GM23338 (cell line): ENCODE measurements at regions not wholly inside any gene's neighbourhood (a gene's known extent, or its start where the extent isn't known, plus 50 kb on each side); places are given as distances from the start of the nearest gene placed in this dataset.

Experiments used
- ATAC-seq: fragments of 200-7000 bp; cut with Tn5 transposase; 3 replicates; pipeline ENCODE4 v1.9.1; 2020
- DNase-seq: peaks from one replicate; pipeline ENCODE4 v3.0.0-alpha.2; 2015; ENCODE audit warnings: low spot score
- H2AFZ ChIP-seq: fragments of 200-600 bp; sonication (generic); 2 replicates; pipeline ENCODE4 v1.8.0; 2016; ENCODE audit warnings: antibody characterized with exemption, mild to moderate bottlenecking, moderate library complexity
- H3F3A ChIP-seq: fragments of 200-600 bp; sonication (generic); replicated peaks from 2 replicates; pipeline ENCODE4 v1.8.0; 2017; ENCODE audit warnings: antibody characterized with exemption, mixed run types, low read depth
- H3K27ac ChIP-seq: fragments of 200-600 bp; sonication (generic); 2 replicates; pipeline ENCODE4 v1.6.1; 2016; ENCODE audit warnings: low read depth
- H3K27me3 ChIP-seq: fragments of 200-600 bp; sonication (generic); 2 replicates; pipeline ENCODE4 v1.8.0; 2016; ENCODE audit warnings: mild to moderate bottlenecking, mixed run types, moderate library complexity; ENCODE audit not compliant: insufficient read depth
- H3K36me3 ChIP-seq: fragments of 200-600 bp; sonication (generic); 2 replicates; pipeline ENCODE4 v1.8.0; 2016; ENCODE audit warnings: mild to moderate bottlenecking; ENCODE audit not compliant: insufficient read depth
- H3K4me1 ChIP-seq: fragments of 200-600 bp; sonication (generic); 2 replicates; pipeline ENCODE4 v1.8.0; 2016; ENCODE audit warnings: mild to moderate bottlenecking, moderate library complexity; ENCODE audit not compliant: insufficient read depth
- H3K4me2 ChIP-seq: fragments of 200-600 bp; sonication (generic); 2 replicates; pipeline ENCODE4 v1.7.1; 2017; ENCODE audit warnings: mixed run types
- H3K4me3 ChIP-seq: fragments of 200-600 bp; sonication (generic); 2 replicates; pipeline ENCODE4 v1.6.1; 2016; ENCODE audit warnings: mixed run types
- H3K79me2 ChIP-seq: fragments of 200-600 bp; sonication (generic); replicated peaks from 2 replicates; pipeline ENCODE4 v1.8.0; 2017; ENCODE audit warnings: mild to moderate bottlenecking; ENCODE audit not compliant: insufficient read depth
- H3K9me2 ChIP-seq: fragments of 200-600 bp; sonication (generic); 2 replicates; pipeline ENCODE4 v1.8.0; 2017; ENCODE audit not compliant: insufficient read depth
- H4K20me1 ChIP-seq: fragments of 200-600 bp; sonication (generic); replicated peaks from 2 replicates; pipeline ENCODE4 v1.8.0; 2017; ENCODE audit warnings: mild to moderate bottlenecking; ENCODE audit not compliant: insufficient read depth
- H3K27ac Mint-ChIP-seq: 2 replicates; pipeline ENCODE4 v1.8.0; 2020; ENCODE audit warnings: inconsistent platforms, mild to moderate bottlenecking, moderate library complexity, mixed read lengths
- H3K27me3 Mint-ChIP-seq: 3 replicates; pipeline ENCODE4 v1.8.0; 2022; ENCODE audit warnings: low read depth, mild to moderate bottlenecking, moderate library complexity, mixed read lengths, inconsistent platforms; ENCODE audit not compliant: insufficient read depth, poor library complexity
- H3K36me3 Mint-ChIP-seq: 3 replicates; pipeline ENCODE4 v1.8.0; 2021; ENCODE audit warnings: low read depth, mild to moderate bottlenecking, inconsistent platforms, moderate library complexity, mixed read lengths
- H3K4me1 Mint-ChIP-seq: 3 replicates; pipeline ENCODE4 v1.8.0; 2020; ENCODE audit warnings: mild to moderate bottlenecking, inconsistent platforms, mixed read lengths
- H3K4me3 Mint-ChIP-seq: 3 replicates; pipeline ENCODE4 v1.8.0; 2021; ENCODE audit warnings: moderate library complexity, mild to moderate bottlenecking, inconsistent platforms, mixed read lengths
- H3K9me3 Mint-ChIP-seq: 3 replicates; pipeline ENCODE4 v1.8.0; 2020; ENCODE audit warnings: moderate library complexity, mild to moderate bottlenecking, inconsistent platforms, mixed read lengths
- CREB1 ChIP-seq: fragments of 250-450 bp; sonication (Bioruptor Pico); IDR thresholded peaks from 2 replicates; pipeline ENCODE4 v1.5.0; 2020; ENCODE audit warnings: low read depth, mild to moderate bottlenecking, moderate library complexity
- JUNB ChIP-seq: IDR thresholded peaks from one replicate; pipeline ENCODE4 v1.6.1; 2016; ENCODE audit warnings: antibody characterized with exemption; ENCODE audit not compliant: unreplicated experiment
- NANOG ChIP-seq: IDR thresholded peaks from 2 replicates; pipeline ENCODE4 v1.6.1; 2016; ENCODE audit warnings: antibody characterized with exemption, borderline replicate concordance
- POLR2AphosphoS5 ChIP-seq: IDR thresholded peaks from 2 replicates; pipeline ENCODE4 v1.6.1; 2016; ENCODE audit warnings: antibody characterized with exemption, low read depth
- ZNF114 ChIP-seq: fragments of 250-450 bp; sonication (Bioruptor Pico); IDR thresholded peaks from 2 replicates; pipeline ENCODE4 v1.5.0; 2020; ENCODE audit warnings: mild to moderate bottlenecking, moderate library complexity
- TF ChIP-seq, protein P1 (sequence below), 2 experiments: fragments of 200-600 bp in 1 of 2; sonication (generic) in 1 of 2; conservative IDR thresholded peaks; 2 replicates each; pipeline versions ENCODE4 v1.5.1 to v1.6.1; 2016 to 2017; ENCODE audit warnings: antibody characterized with exemption in 2 of 2, low read depth in 2 of 2, mild to moderate bottlenecking in 2 of 2, moderate library complexity in 1 of 2
- TF ChIP-seq, protein P2 (sequence below): IDR thresholded peaks from one replicate; pipeline ENCODE4 v1.6.1; 2018; ENCODE audit warnings: antibody characterized with exemption; ENCODE audit not compliant: unreplicated experiment
- TF ChIP-seq, protein P3 (sequence below): IDR thresholded peaks from 2 replicates; pipeline ENCODE4 v1.6.1; 2016; ENCODE audit warnings: antibody characterized with exemption

GRCh38 chr3:40663280-40663679 lies 138.5 kb downstream of the ZNF621 start (continued):
- TF ChIP-seq, protein P1, sequence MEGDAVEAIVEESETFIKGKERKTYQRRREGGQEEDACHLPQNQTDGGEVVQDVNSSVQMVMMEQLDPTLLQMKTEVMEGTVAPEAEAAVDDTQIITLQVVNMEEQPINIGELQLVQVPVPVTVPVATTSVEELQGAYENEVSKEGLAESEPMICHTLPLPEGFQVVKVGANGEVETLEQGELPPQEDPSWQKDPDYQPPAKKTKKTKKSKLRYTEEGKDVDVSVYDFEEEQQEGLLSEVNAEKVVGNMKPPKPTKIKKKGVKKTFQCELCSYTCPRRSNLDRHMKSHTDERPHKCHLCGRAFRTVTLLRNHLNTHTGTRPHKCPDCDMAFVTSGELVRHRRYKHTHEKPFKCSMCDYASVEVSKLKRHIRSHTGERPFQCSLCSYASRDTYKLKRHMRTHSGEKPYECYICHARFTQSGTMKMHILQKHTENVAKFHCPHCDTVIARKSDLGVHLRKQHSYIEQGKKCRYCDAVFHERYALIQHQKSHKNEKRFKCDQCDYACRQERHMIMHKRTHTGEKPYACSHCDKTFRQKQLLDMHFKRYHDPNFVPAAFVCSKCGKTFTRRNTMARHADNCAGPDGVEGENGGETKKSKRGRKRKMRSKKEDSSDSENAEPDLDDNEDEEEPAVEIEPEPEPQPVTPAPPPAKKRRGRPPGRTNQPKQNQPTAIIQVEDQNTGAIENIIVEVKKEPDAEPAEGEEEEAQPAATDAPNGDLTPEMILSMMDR (conservative IDR thresholded peaks at IDR 0.05; ENCODE audit: low read depth in 2 of 2) = no peak
- TF ChIP-seq JUNB = no peak

- Histone ChIP-seq H3K79me2 (no peaks in the 10 kb centered on the region), H3K4me2 (no peak overlapping the region), H3K4me3 (no peak overlapping the region), H3F3A (no peaks in the 10 kb centered on the region), H2AFZ (no peak overlapping the region), H4K20me1 (no peaks in the 10 kb centered on the region; the same call in 1 of the 2 replicates), H3K36me3 (no peaks in the 10 kb centered on the region), H3K4me1 (no peaks in the 10 kb centered on the region), H3K9me2 (peaks cover 3% of the 10 kb centered on the region; the same call in 1 of the 2 replicates), H3K27me3 (no peaks in the 10 kb centered on the region), H3K27ac (no peak overlapping the region)
- peaks cover 1% of the 10 kb centered on the region; the same call in 1 of the 3 replicates for H3K36me3 Mint-ChIP-seq
- no peak for DNase-seq
- TF ChIP-seq ZNF114 (CRISPR knock-in tag) (no peak), NANOG (no peak), JUNB (no peak), POLR2AphosphoS5 (no peak), CREB1 (CRISPR knock-in tag) (no peak)
- TF ChIP-seq, protein P2, sequence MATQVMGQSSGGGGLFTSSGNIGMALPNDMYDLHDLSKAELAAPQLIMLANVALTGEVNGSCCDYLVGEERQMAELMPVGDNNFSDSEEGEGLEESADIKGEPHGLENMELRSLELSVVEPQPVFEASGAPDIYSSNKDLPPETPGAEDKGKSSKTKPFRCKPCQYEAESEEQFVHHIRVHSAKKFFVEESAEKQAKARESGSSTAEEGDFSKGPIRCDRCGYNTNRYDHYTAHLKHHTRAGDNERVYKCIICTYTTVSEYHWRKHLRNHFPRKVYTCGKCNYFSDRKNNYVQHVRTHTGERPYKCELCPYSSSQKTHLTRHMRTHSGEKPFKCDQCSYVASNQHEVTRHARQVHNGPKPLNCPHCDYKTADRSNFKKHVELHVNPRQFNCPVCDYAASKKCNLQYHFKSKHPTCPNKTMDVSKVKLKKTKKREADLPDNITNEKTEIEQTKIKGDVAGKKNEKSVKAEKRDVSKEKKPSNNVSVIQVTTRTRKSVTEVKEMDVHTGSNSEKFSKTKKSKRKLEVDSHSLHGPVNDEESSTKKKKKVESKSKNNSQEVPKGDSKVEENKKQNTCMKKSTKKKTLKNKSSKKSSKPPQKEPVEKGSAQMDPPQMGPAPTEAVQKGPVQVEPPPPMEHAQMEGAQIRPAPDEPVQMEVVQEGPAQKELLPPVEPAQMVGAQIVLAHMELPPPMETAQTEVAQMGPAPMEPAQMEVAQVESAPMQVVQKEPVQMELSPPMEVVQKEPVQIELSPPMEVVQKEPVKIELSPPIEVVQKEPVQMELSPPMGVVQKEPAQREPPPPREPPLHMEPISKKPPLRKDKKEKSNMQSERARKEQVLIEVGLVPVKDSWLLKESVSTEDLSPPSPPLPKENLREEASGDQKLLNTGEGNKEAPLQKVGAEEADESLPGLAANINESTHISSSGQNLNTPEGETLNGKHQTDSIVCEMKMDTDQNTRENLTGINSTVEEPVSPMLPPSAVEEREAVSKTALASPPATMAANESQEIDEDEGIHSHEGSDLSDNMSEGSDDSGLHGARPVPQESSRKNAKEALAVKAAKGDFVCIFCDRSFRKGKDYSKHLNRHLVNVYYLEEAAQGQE = no peak
- TF ChIP-seq, protein P3, sequence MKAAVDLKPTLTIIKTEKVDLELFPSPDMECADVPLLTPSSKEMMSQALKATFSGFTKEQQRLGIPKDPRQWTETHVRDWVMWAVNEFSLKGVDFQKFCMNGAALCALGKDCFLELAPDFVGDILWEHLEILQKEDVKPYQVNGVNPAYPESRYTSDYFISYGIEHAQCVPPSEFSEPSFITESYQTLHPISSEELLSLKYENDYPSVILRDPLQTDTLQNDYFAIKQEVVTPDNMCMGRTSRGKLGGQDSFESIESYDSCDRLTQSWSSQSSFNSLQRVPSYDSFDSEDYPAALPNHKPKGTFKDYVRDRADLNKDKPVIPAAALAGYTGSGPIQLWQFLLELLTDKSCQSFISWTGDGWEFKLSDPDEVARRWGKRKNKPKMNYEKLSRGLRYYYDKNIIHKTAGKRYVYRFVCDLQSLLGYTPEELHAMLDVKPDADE = no peak
- TF ChIP-seq, protein P1 (conservative IDR thresholded peaks at IDR 0.05; ENCODE audit: low read depth in 2 of 2) = no peak
- H3K4me3 Mint-ChIP-seq = no peak overlapping the region
- H3K27me3 Mint-ChIP-seq = no peaks in the 10 kb centered on the region
- H3K4me1 Mint-ChIP-seq = no peaks in the 10 kb centered on the region
- peaks cover 4% of the 10 kb centered on the region; the same call in 1 of the 3 replicates for H3K9me3 Mint-ChIP-seq
- H3K27ac Mint-ChIP-seq = no peak overlapping the region
- no peak for ATAC-seq
Observed at GRCh38 chr3:40669176-40669575, 144.4 kb downstream of the ZNF621 start.
